Activated CD4-positive, CD25-positive, alpha-beta regulatory T cell treated with anti-CD3 and anti-CD28 coated beads, Interleukin-2, amount 50 U/mL, for 16 hours (primary cell): ENCODE measurements at regions not wholly inside any gene's neighbourhood (a gene's known extent, or its start where the extent isn't known, plus 50 kb on each side); places are given as distances from the start of the nearest gene placed in this dataset.
"Not testable (repeated sequence)": the region's sequence is repeated elsewhere in the genome, so short reads cannot be mapped to it uniquely, and the experiment has no call there.

ENCODE experiments used
- DNase-seq: peaks from one replicate; pipeline ENCODE4 v3.0.0-alpha.2; 2020; ENCODE audit warnings: low read depth, low spot score

DNA sequence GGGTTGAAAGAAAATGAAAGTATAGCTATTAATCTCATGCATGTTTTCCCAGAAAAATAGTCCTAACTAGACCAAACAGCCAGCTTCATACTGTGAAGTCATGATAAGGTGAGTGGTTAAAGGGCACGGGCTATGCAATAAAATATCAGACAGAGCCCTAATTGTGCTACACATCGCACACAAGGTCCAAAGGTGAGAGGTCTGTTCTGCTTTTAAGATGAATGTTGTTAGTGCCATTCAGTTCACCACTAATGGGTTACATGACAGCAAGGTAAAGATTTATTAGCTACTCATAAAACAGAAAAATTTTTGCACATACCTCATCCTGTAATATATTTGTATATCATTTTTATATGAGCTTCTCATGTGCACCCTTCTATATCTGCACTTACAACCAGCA, 105.0 kb upstream of the STK17B start:
- no peak for DNase-seq

DNA sequence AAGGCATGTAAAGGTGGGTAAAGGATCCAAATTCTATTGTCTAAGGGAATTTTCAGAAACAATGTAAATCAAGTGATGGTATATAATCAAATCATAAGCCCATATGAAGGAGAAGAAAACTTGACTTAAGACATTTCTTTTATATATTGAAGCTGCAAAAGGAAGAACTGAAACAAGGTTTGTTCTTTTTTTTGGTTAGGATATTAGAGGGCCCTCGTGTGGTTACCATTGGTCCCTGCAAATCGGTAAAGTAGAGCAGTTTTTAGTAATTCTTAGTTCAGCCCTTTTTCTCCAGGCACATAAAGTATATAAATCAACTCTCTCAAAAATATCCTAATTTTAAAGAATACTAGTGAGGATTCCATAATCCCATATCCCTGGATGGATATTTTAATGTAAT, 105.6 kb upstream of the STK17B start:
- DNase-seq, result no peak

DNA sequence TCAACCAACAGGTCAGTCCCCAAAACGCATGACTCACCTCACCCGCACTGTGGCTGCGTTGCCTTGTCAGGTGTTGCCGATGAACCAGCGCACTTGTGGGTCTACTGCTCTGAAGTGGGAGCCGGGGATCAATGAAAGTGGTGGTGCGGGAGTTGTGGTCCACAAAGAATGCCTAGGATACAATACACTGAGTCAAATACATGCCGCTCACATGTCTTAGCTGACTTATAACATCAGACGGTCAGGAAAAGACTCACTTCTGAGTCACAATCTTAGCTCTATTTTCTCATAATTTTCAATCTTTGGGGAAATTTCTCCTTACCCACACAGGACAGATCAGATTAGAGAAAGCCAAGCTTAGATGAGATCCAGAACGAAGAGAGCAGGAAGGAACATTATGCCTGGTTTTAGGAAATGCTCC, 107.1 kb upstream of the STK17B start:
- DNase-seq, result no peak

DNA sequence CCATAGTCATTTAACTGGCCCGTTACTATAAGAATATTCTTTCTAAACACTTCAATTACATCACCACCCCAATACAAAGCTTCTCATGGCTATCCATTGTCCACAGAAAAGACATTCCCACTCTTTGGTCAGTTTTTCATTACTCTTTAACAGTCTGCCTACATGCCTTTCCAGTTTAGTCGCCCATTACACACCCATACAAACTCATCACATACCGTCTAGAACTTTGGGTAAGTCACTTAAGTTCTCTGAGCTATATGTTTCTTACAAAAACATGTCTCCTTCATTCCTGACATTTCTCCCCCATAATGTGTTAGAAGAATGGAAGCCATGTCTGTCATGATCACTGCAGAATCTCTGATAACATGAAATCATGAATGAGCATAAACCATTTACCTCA, 108.2 kb upstream of the STK17B start:
- DNase-seq, result no peak

DNA sequence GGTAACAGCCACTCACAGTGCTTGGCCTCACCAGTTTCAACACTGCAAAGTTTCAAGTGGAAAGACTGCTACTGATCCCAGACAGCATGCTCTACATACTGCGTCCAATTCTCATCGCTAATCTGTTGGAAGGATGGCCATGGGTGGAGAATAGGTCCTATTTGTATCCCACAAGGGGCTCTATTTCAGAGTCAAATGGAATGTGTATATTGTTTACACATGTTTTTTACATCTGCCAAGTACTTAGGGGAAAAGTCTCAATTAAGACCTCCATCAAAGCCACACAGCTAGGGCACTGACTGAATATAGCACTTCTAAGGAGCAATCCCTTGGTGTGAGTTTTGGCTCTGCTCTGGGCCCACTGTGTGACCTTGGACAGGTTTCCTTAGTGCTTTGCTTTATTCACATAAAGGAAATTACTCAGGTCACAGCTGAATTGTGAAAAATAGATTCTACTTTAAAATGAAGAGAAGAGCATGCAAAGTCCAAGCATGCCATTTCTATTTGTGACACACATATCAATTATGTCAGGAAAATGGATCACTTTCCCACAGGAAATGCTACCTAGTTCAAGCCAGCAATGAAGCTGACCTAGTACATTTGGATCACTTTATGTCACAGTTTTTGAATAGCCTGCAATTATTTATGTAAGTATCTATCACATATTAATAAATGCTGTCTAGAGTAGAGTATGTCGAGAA, 112.9 kb upstream of the STK17B start:
- no peak for DNase-seq

DNA sequence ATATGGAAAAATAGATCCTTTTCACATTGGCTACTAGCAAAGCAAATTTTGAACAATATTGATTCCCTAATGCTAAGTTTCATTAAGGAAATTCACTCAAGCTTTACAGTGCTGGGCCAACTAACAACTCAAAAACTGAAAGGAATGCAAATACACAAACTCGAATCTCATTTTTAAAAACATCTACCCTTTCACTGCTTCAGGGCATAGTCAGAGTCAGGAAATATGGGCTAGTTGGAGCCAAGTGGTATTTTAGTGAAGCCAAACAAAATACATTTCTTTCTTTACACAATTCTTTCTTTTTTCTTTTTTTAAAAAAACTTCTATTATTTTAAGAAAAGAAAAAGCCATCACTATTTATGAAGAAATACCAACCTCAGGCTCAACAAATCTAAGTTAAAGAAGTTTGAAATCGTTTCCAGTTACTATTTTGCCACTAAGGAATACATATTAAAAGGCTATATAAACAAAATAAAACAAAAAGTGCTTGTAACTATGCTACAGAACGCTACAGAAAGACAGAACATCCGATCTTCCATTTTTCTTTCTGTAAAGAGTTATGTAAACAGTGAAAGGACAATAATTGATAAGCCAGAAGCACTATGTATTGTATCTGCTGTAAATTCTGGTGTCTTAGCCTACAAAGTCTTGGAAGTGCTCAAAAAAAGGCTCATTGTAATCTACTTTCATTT, 113.6 kb upstream of the STK17B start:
- DNase-seq, result no peak

DNA sequence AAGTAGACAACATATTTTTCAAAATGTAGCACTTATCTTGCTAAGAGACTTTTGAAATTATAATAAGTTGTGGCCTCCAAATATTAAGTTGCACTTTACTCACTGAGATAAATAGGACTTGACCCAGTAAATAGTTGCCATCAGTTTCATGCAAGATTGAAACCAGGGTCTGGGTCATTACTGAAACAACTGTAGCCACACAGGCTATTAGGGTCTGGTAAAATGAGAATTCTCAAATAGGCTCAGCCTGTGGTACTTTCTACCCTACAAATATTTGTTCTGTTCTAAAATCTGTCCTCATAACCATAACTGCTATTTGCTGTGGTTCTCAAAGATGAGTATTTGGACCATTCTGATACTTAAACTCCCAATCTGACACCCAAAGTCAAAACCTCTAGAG, 115.4 kb upstream of the STK17B start:
- DNase-seq, result no peak

DNA sequence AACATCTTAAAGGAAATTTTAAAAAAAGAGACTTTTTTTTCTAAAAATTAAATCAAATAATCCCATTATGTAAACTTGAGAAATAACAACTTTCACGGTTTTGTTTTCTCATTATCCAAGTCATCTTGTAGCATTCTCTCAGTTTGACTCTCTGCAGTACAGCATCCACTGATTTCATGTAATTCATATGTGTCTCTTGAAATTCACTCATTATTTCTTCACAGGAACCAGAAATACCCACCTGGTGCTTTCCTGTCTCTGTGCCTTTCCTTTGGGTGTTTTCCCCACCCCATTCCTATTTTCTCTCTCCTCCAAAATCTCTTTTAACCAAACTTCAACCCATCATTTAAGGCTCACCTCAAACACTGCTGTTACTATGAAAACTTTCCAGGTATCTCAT, 116.1 kb upstream of the STK17B start:
- no peak for DNase-seq

DNA sequence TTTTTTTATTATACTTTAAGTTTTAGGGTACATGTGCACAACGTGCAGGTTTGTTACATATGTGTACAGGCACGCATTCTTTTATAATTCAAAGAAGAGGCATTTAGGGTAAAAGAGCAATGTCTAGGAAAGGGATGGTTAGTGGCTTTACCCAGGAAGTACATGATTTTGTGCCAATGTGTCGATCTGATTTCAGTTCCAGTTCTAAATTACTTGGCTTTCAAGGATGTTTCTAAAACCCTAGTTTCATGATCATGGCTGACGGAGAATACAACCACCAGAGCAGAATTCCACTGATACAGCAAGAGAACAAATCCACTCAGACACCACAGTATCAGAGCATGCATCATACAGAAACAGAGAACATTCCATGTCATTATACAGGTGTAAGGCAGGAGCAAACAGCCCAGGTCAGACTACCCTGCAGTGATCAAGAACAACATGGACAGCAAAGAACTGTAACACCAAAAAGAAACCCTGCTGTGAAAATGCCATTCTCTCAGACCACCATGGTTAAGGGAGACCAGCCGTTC, 116.7 kb upstream of the STK17B start:
- DNase-seq, result no peak

DNA sequence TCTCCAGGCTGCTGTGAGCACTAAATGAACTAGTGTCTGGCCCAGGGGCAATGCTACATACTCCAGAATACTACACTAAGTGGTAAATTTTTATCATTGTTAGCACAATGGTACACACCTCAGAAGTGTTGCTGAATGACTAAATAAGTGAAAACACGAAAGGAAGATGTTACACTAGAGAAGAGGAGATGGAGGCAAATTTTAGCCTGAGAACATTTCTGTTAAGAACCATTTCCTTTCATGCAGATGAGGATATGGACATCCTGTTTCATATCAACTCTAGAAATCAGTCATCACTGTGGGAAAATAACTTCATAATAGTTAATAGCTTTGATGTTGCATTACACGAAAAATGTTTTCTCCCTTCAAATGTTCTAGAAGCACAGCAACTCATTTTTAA, 117.6 kb upstream of the STK17B start:
- DNase-seq, result no peak

DNA sequence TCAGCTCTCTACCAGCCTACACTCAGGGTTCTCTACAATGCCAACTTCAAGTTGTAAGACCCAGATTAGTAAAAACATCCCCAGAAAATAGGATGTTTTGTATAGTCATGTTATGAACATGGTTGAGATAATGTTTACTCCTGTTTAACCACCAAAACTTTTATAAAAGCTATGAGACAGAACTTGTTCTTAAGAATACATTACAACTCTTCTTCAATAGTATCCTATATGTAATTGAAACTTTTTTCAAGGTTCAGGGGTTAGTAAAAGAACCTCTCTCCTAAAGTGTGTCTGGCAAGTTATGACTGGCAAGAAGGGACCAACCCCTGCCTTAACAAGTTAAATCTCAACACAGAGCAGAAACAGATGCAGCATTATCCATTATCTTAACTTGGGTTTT, 118.8 kb upstream of the STK17B start:
- DNase-seq, result no peak

DNA sequence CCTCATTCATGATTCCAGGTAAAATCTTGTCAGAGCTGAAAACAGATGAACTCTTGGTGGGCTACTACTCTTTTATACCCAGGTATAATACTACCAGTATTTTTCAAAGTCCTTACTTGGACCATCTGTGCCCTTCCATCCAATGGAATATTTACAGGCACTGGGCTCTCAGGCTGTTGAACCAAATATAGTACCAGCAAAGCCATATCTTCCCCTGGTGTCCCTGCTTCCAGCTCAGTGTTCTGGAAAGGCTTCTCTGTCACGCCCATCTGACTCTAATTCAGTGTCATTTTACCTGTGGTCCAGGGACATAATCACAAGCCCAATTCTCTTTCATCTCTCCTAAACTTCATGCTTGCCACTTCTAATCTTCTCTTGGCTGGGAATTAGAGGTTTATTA, 119.2 kb upstream of the STK17B start:
- DNase-seq, result no peak

DNA sequence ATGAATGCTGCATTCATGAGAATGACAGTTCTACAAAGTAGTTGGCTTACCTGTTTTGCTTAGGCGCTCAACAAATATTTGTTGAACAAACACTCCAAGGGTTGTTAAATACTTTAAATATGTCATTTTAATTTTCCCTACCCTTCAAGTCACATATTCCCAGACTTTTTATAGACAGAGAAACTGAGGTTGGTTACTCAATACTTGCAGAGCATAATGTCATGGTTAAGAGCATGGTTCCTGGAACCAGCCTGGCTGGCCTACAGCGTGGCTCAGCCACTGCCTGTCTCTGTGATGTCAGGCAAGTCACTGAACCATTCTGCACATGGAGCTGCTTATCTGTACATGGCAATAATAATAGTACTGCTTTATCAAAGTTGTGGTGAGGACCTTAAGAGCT, 120.0 kb upstream of the STK17B start:
- DNase-seq, result no peak

DNA sequence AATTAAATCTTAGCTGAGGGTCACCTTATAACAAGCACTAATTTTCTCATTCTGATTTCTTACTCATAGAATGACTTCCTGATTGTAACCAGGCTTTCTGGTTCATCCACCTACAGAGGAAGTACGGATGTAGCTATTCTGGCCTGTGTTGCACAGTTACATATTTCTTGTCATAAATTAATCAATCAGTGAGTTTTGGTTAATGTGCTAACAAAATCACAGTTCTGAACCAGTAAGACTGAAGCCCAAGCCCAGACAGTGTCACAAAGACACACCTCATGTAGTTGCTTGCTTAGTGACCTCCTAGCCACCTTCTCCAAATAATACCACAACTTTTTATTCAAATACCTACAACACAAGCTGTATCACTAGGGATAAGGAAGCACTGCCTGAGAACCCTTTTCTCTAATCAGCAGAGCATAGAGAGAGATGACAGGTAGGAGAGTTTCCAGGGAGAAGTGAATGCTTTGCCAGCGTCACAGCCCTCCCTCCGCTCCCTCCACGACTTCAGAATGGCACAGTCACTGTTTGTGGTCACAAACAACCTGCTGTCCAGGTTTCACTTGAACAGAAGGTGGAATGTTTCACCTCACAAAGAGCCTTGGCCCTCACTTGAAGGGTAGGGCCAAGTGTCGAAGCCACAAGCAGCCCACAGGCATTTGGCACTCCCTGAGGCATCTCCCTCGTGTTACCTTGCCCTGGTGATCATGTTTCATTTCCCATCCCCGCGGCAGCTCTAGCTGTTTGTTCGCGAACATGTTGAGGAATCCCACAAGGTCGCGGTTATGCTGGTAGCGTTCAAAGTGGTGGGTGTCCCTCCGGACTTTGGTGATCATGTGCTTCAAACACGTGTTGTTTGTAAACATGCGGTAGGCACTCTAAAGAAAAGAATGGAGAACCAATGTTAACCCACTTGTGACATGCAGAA, 120.8 kb upstream of the STK17B start:
- DNase-seq, result no peak

DNA sequence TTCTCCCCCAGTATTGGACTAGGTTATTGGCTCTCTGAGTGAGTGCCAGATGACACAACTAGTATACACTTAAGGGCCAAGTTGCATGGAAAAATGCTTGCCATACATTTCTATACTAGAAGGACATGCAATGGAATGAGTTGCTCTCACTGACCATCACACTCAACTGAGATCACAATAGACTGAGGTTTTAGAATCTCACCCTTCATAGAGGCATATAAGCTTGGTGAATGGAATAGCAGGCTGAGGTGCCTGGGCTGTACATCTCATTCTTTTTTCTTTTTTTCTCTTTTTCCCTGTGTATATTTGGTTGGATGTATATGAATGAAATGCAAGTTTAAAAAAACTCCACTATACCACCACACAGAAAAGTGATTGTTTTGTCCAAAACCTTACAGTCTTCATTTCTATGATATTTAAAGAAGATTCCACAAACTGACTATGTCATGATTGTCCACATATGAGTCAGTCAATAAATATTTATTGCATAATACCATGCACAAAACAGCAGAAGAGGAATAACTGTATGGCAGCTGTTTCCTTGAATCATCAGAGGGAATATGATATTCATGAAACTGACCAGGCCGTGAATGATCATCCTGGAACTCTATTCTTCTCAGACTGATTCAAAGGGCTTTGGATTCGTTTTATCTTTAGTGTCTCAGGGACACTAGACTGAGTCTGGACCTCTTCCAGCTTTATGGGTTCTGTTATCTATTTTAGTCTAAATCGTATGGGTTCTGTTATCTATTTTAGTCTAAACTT, 122.6 kb upstream of the STK17B start:
- DNase-seq, result no peak

DNA sequence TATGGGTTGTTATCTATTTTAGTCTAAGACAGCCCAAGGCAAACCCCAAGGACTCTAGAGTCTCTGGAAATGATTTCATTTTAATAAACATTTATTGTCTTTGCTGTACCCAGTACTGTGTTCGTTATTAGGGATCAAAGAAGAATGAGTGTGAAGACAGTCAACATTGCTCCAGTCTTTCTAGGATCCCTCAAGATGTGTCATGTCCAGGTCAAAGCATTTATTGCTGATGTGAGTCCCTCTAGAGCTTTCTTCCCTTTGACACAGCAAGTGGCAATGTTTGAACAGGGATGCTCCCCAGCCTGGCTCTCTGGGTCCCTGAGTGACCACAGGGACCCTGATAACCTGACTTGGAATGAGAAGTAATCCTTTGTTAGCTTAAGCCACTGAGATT, 123.1 kb upstream of the STK17B start:
- no peak for DNase-seq

DNA sequence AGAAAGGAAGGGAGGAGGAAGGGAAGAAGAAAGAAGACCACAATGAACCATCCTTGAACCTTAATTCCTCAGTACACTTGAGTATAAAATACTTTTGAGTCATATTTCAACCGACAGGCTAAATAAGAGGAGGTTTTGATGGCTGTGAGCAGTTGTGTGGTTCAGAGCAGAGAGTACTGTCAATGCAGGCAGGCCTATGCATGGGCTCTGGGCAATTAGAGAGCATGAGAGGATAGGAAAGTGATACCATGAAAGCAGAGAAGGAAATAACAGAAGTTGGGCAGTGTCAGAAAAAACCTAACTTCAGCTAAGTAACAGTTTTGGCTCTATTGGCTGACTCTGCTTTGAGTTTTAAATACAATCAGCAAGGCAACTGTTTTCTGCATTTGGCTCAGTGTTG, 123.6 kb upstream of the STK17B start:
- no peak for DNase-seq

DNA sequence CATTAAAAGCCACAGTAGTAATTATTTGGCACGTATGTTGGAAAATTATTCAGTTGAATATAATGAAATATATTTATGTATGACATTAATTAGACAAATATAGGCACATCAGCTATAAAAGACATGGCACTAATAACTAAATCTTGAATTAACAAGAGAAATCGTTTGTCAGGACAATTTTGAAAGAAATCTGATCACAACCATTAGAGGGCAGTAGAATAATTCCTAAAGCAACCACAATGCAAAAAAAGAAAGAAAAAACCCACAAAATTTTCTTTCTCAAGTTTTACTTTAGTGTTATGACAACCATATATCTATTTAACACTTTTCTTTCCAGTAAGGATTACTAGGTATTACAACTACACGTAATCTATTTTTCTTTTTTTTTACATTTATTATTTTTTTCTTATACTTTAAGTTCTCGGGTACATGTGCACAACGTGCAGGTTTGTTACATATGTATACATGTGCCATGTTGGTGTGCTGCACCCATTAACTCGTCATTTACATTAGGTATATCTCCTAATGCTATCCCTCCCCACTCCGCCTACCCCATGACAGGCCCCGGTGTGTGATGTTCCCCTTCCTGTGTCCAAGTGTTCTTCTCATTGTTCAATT, 126.8 kb upstream of the STK17B start:
- DNase-seq, result not testable (repeated sequence)

DNA sequence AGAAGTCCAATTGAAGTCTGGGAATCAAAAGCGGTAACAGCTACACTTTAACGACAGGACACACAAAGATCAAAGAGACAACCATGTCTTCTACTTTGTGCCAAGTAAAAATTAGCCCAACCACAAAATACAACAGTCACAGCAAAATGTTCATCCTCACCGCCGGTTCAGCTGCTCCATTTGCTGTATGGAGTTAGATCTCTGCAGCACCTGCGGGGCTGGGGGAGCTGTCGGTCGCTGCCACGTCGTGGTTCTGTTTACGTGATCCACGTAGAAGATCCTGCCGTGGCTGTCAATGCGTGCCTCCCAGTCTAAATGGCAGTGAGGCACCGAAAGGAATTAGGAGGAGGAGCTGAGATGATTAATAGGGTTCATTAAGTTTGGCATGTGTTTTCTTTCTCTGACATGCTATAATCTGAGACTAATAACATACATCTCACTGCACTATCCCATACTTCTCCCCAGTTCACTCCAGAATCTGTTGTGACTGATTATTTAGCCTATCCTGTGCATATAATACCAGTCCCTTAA, 136.5 kb upstream of the STK17B start:
- no peak for DNase-seq

DNA sequence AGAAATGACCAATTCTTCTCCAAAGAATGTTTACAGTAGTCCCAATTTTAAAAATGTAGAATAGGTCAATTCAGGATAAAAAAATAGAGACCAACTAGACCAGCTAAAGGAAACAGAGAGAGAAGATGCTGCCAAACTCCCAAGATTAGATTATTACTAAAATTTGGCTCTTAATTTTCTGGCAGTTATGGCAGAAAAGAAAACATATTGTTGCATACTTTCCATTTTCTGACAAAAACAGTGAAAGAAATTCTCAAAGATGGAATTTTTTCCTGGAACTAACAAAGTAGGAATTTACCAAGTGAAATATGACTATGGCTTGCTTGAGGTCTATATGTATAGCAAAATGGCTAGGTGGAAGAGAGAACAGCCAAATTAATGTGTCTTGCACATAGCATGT, 138.3 kb upstream of the STK17B start:
- DNase-seq, result no peak

DNA sequence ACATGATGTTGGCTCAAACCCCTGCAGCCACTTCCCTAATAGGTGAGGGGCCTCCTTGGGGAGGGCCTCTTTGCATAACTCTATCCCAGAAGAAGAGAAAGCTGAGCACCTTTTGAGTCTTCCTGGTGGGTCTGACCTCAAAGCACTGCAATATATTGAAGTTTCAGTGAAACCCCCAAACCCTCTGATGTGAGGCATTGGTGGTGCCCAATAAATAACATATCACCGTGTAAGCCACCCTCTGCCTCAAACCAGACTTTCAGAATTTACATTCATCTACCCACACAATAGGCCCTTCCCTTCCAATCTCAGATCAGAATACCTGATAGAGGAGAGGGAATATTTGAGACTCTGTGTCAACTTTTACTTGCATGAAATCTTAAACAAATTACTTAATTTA, 142.8 kb upstream of the STK17B start:
- DNase-seq, result no peak
